Neural progenitor cell (in vitro differentiated cells): ENCODE measurements at regions not wholly inside any gene's neighbourhood (a gene's known extent, or its start where the extent isn't known, plus 50 kb on each side); places are given as distances from the start of the nearest gene placed in this dataset.

Experiments used
- CTCF ChIP-seq: fragments of 200-600 bp; sonication (generic); IDR thresholded peaks from 2 replicates; pipeline ENCODE4 v1.5.1; 2017; ENCODE audit warnings: antibody characterized with exemption, mild to moderate bottlenecking
- EZH2 ChIP-seq: fragments of 200-600 bp; sonication (generic); IDR thresholded peaks from 2 replicates; pipeline ENCODE4 v1.6.1; 2017; ENCODE audit warnings: antibody characterized with exemption, mild to moderate bottlenecking, moderate library complexity
- EZH2phosphoT487 ChIP-seq: fragments of 200-600 bp; sonication (generic); IDR thresholded peaks from 2 replicates; pipeline ENCODE4 v1.6.1; 2017; ENCODE audit warnings: antibody characterized with exemption

- no peak for TF ChIP-seq EZH2phosphoT487
- no peak for TF ChIP-seq CTCF
- TF ChIP-seq EZH2, result no peak
These were observed 59.5 kb upstream of the MBOAT1 start for GRCh38 chr6:20271818-20272217.
